ENCODE measurements at regions not wholly inside any gene's neighbourhood (a gene's known extent, or its start where the extent isn't known, plus 50 kb on each side); places are given as distances from the start of the nearest gene placed in this dataset.

- H3K27me3 ChIP-seq: no peaks in the 10 kb centered on the region
- no peaks in the 10 kb centered on the region; a peak in 1 of 22 replicates for H4K20me1 ChIP-seq
- H3K36me3 ChIP-seq: no peaks in the 10 kb centered on the region
- no peaks in the 10 kb centered on the region for H3K4me1 ChIP-seq
- peaks cover 0 to 24% (median 6%) of the 10 kb centered on the region in 11 experiments; a peak in 16 of 22 replicates for H3K9me3 ChIP-seq (replicated peaks in 1 of 11)
- no peak overlapping the region for H3K27ac ChIP-seq
- H3K9ac ChIP-seq: no peak overlapping the region
- no peak for TF ChIP-seq Cebpa-rat (IDR thresholded peaks at IDR 0.05)
- no peak overlapping the region for H3K4me3 ChIP-seq
- H3K4me2 ChIP-seq: no peak overlapping the region
Observed at GRCh38 chr6:165961233-165961632, 206.4 kb downstream of the TBXT start.

GRCh38 chr6:165960695-165961094 is 207.0 kb downstream of the TBXT start:
- Histone ChIP-seq H3K9me3 (replicated peaks in 1 of 11) (peaks cover 0 to 24% (median 6%) of the 10 kb centered on the region in 11 experiments; a peak in 16 of 22 replicates), H3K36me3 (no peaks in the 10 kb centered on the region), H3K4me3 (no peak overlapping the region), H3K27ac (no peak overlapping the region), H3K27me3 (no peaks in the 10 kb centered on the region), H3K4me2 (no peak overlapping the region), H3K9ac (no peak overlapping the region), H3K4me1 (no peaks in the 10 kb centered on the region), H4K20me1 (no peaks in the 10 kb centered on the region; a peak in 1 of 22 replicates)
- TF ChIP-seq Cebpa-rat (IDR thresholded peaks at IDR 0.05): no peak

- H3K9ac ChIP-seq: no peak overlapping the region
- H3K36me3 ChIP-seq: no peaks in the 10 kb centered on the region
Observed at GRCh38 chr6:165959627-165960026, 208.0 kb downstream of the TBXT start.

GRCh38 chr6:165956874-165957273 is 210.8 kb downstream of the TBXT start:
- no peak for TF ChIP-seq Cebpa-rat (IDR thresholded peaks at IDR 0.05)
- Histone ChIP-seq H3K4me2 (no peak overlapping the region), H3K36me3 (no peaks in the 10 kb centered on the region), H3K9me3 (replicated peaks in 1 of 11) (peaks cover 0 to 24% (median 6%) of the 10 kb centered on the region in 11 experiments; a peak in 16 of 22 replicates), H3K27me3 (no peaks in the 10 kb centered on the region), H3K4me3 (no peak overlapping the region), H3K27ac (no peak overlapping the region), H3K4me1 (no peaks in the 10 kb centered on the region), H4K20me1 (no peaks in the 10 kb centered on the region; a peak in 1 of 22 replicates), H3K9ac (no peak overlapping the region)

More at GRCh38 chr6:165959627-165960026, 208.0 kb downstream of the TBXT start:
- no peak for TF ChIP-seq Cebpa-rat (IDR thresholded peaks at IDR 0.05)
- Histone ChIP-seq H3K4me3 (no peak overlapping the region), H4K20me1 (no peaks in the 10 kb centered on the region; a peak in 1 of 22 replicates), H3K27ac (no peak overlapping the region), H3K4me2 (no peak overlapping the region), H3K27me3 (no peaks in the 10 kb centered on the region), H3K4me1 (no peaks in the 10 kb centered on the region), H3K9me3 (replicated peaks in 1 of 11) (peaks cover 0 to 24% (median 6%) of the 10 kb centered on the region in 11 experiments; a peak in 16 of 22 replicates)

GRCh38 chr6:165952514-165952913 is 215.1 kb downstream of the TBXT start:
- H4K20me1 ChIP-seq: no peaks in the 10 kb centered on the region
- no peaks in the 10 kb centered on the region for H3K4me1 ChIP-seq
- H3K9me3 ChIP-seq (replicated peaks in 1 of 11): peaks cover 0 to 11% (median under 1%) of the 10 kb centered on the region in 11 experiments; a peak in 9 of 22 replicates
- no peaks in the 10 kb centered on the region for H3K27me3 ChIP-seq
- TF ChIP-seq Cebpa-rat (IDR thresholded peaks at IDR 0.05): no peak
- H3K9ac ChIP-seq: no peak overlapping the region
- H3K27ac ChIP-seq: no peak overlapping the region
- no peaks in the 10 kb centered on the region for H3K36me3 ChIP-seq
- H3K4me2 ChIP-seq: no peak overlapping the region
- no peak overlapping the region for H3K4me3 ChIP-seq

- Histone ChIP-seq H3K9ac (no peak overlapping the region), H3K27ac (no peak overlapping the region), H3K4me1 (no peaks in the 10 kb centered on the region), H3K36me3 (no peaks in the 10 kb centered on the region), H3K27me3 (no peaks in the 10 kb centered on the region), H3K9me3 (replicated peaks in 1 of 11) (peaks cover 0 to 5% (median 0%) of the 10 kb centered on the region in 11 experiments; a peak in 6 of 22 replicates), H4K20me1 (no peaks in the 10 kb centered on the region), H3K4me2 (no peak overlapping the region), H3K4me3 (no peak overlapping the region)
- no peak for TF ChIP-seq Cebpa-rat (IDR thresholded peaks at IDR 0.05)
Observed at GRCh38 chr6:165950316-165950715, 217.3 kb downstream of the TBXT start.

GRCh38 chr6:165949324-165949723 is 218.3 kb downstream of the TBXT start:
- 0 out of 20 replicates have a peak, but pooled peaks cover 0 to 2% (median 0%) of the 10 kb centered on the region in 10 experiments for H3K4me1 ChIP-seq
- H3K9me3 ChIP-seq (replicated peaks in 1 of 11): peaks cover 5 to 13% (median 9%) of the 10 kb centered on the region in 11 experiments; a peak in 18 of 22 replicates
- H3K4me3 ChIP-seq: no peak overlapping the region
- no peak overlapping the region for H3K27ac ChIP-seq
- no peaks in the 10 kb centered on the region for H3K36me3 ChIP-seq
- H3K4me2 ChIP-seq: no peak overlapping the region
- H4K20me1 ChIP-seq: no peaks in the 10 kb centered on the region
- TF ChIP-seq Cebpa-rat (IDR thresholded peaks at IDR 0.05): no peak
- H3K27me3 ChIP-seq: no peaks in the 10 kb centered on the region; a peak in 1 of 22 replicates
- no peak overlapping the region for H3K9ac ChIP-seq

- Histone ChIP-seq H4K20me1 (no peaks in the 10 kb centered on the region), H3K4me1 (peaks cover 0 to 10% (median 0%) of the 10 kb centered on the region in 10 experiments; a peak in 1 of 20 replicates), H3K27ac (no peak overlapping the region; a peak in 1 of 22 replicates), H3K4me3 (no peak overlapping the region), H3K36me3 (no peaks in the 10 kb centered on the region), H3K4me2 (peak overlapping the region in 1 of 11 experiments; percentile 20; a peak in 1 of 22 replicates), H3K9me3 (replicated peaks in 1 of 11) (peaks cover 24 to 50% (median 39%) of the 10 kb centered on the region in 11 experiments), H3K9ac (no peak overlapping the region), H3K27me3 (no peaks in the 10 kb centered on the region; a peak in 2 of 22 replicates)
- TF ChIP-seq Cebpa-rat (IDR thresholded peaks at IDR 0.05): no peak
Observed at GRCh38 chr6:165944002-165944466, 223.6 kb downstream of the TBXT start.

GRCh38 chr6:165941786-165942185 is 225.9 kb downstream of the TBXT start:
- H3K27me3 ChIP-seq: no peaks in the 10 kb centered on the region; a peak in 2 of 22 replicates
- no peak overlapping the region for H3K27ac ChIP-seq
- peaks cover 0 to 10% (median 0%) of the 10 kb centered on the region in 10 experiments; a peak in 1 of 20 replicates for H3K4me1 ChIP-seq
- H3K4me3 ChIP-seq: no peak overlapping the region
- no peak overlapping the region for H3K9ac ChIP-seq
- no peak overlapping the region for H3K4me2 ChIP-seq
- H3K36me3 ChIP-seq: no peaks in the 10 kb centered on the region
- no peaks in the 10 kb centered on the region for H4K20me1 ChIP-seq
- TF ChIP-seq Cebpa-rat (IDR thresholded peaks at IDR 0.05): no peak
- peaks cover 24 to 50% (median 39%) of the 10 kb centered on the region in 11 experiments for H3K9me3 ChIP-seq (replicated peaks in 1 of 11)

GRCh38 chr6:165941249-165941775 is 226.3 kb downstream of the TBXT start:
- peaks cover 24 to 50% (median 39%) of the 10 kb centered on the region in 11 experiments for H3K9me3 ChIP-seq (replicated peaks in 1 of 11)
- H3K4me3 ChIP-seq: no peak overlapping the region
- H3K27ac ChIP-seq: no peak overlapping the region
- H3K4me1 ChIP-seq: peaks cover 0 to 10% (median 0%) of the 10 kb centered on the region in 10 experiments; a peak in 1 of 20 replicates
- H3K36me3 ChIP-seq: no peaks in the 10 kb centered on the region
- H3K9ac ChIP-seq: no peak overlapping the region
- no peaks in the 10 kb centered on the region for H4K20me1 ChIP-seq
- no peak for TF ChIP-seq Cebpa-rat (IDR thresholded peaks at IDR 0.05)
- no peaks in the 10 kb centered on the region; a peak in 2 of 22 replicates for H3K27me3 ChIP-seq
- no peak overlapping the region for H3K4me2 ChIP-seq

All from BLaER1 treated with 17β-estradiol and CSF1 and Interleukin-3, amounts not matched to agents 10 nM and 100 nM (cell line).